ENCODE measurements at regions not wholly inside any gene's neighbourhood (a gene's known extent, or its start where the extent isn't known, plus 50 kb on each side); places are given as distances from the start of the nearest gene placed in this dataset.

GRCh38 chr10:65196111-65196510 lies 1674.9 kb downstream of the REEP3 start:
- TF ChIP-seq, protein P1, sequence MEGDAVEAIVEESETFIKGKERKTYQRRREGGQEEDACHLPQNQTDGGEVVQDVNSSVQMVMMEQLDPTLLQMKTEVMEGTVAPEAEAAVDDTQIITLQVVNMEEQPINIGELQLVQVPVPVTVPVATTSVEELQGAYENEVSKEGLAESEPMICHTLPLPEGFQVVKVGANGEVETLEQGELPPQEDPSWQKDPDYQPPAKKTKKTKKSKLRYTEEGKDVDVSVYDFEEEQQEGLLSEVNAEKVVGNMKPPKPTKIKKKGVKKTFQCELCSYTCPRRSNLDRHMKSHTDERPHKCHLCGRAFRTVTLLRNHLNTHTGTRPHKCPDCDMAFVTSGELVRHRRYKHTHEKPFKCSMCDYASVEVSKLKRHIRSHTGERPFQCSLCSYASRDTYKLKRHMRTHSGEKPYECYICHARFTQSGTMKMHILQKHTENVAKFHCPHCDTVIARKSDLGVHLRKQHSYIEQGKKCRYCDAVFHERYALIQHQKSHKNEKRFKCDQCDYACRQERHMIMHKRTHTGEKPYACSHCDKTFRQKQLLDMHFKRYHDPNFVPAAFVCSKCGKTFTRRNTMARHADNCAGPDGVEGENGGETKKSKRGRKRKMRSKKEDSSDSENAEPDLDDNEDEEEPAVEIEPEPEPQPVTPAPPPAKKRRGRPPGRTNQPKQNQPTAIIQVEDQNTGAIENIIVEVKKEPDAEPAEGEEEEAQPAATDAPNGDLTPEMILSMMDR (CRISPR knock-in tag; IDR thresholded peaks at IDR 0.05) = no peak
- TF ChIP-seq HDAC2 (CRISPR knock-in tag; IDR thresholded peaks at IDR 0.05) = no peak

All from HepG2 (cell line).